ENCODE measurements at regions not wholly inside any gene's neighbourhood (a gene's known extent, or its start where the extent isn't known, plus 50 kb on each side); places are given as distances from the start of the nearest gene placed in this dataset.

GRCh38 chr4:78671903-78672815 is 104.0 kb upstream of the BMP2K start:
- H3K9me3 ChIP-seq: no peaks in the 10 kb centered on the region
- intact Hi-C loops (cut with DNase I): no loop called here
- TF ChIP-seq CTCF (IDR thresholded peaks at IDR 0.05): no peak
- peaks cover 5% of the 10 kb centered on the region for H3K4me1 ChIP-seq
- H3K4me3 ChIP-seq: no peak overlapping the region
- H3K27ac ChIP-seq: no peak overlapping the region
- WGBS, 3 donors: 88 to 92% (median 90%) methylated on average over 5 of the region's 5 CpGs
- H3K36me3 ChIP-seq (ENCODE audit: insufficient read depth in 1 of 2, low read depth in 1 of 2): no peaks in the 10 kb centered on the region
- H3K27me3 ChIP-seq (ENCODE audit: insufficient read depth in 3 of 3, low read length in 2 of 3): no peaks in the 10 kb centered on the region
- ATAC-seq (no peak), DNase-seq (no peak)

- intact Hi-C loops (cut with DNase I): no loop called here
- no peak overlapping the region for H3K4me3 ChIP-seq
- no peak for TF ChIP-seq CTCF (IDR thresholded peaks at IDR 0.05)
- ATAC-seq (no peak), DNase-seq (no peak)
- H3K27me3 ChIP-seq (ENCODE audit: insufficient read depth in 3 of 3, low read length in 2 of 3): no peaks in the 10 kb centered on the region
- no peak overlapping the region for H3K27ac ChIP-seq
- 82 to 91% (median 88%) methylated on average over 2 of the region's 2 CpGs for WGBS, 3 donors
- no peaks in the 10 kb centered on the region for H3K4me1 ChIP-seq
- no peaks in the 10 kb centered on the region for H3K9me3 ChIP-seq
- H3K36me3 ChIP-seq (ENCODE audit: insufficient read depth in 1 of 2, low read depth in 1 of 2): no peaks in the 10 kb centered on the region
Measured at GRCh38 chr4:78673337-78673736, 102.8 kb upstream of the BMP2K start.

- ATAC-seq: no peak
- no peak for DNase-seq
- TF ChIP-seq CTCF (IDR thresholded peaks at IDR 0.05): no peak
- Histone ChIP-seq H3K27me3 (ENCODE audit: insufficient read depth in 3 of 3, low read length in 2 of 3) (no peaks in the 10 kb centered on the region), H3K27ac (no peak overlapping the region), H3K36me3 (ENCODE audit: insufficient read depth in 1 of 2, low read depth in 1 of 2) (no peaks in the 10 kb centered on the region), H3K4me1 (no peaks in the 10 kb centered on the region), H3K9me3 (no peaks in the 10 kb centered on the region), H3K4me3 (no peak overlapping the region)
- 87 to 95% (median 91%) methylated on average over 1 of the region's 1 CpG for WGBS, 3 donors
- intact Hi-C loops (cut with DNase I): no loop called here
Measured at GRCh38 chr4:78675325-78675724, 100.8 kb upstream of the BMP2K start.

- intact Hi-C loops (cut with DNase I): no loop called here
- Histone ChIP-seq H3K27ac (no peak overlapping the region), H3K4me1 (no peaks in the 10 kb centered on the region), H3K9me3 (no peaks in the 10 kb centered on the region), H3K4me3 (no peak overlapping the region), H3K27me3 (ENCODE audit: insufficient read depth in 3 of 3, low read length in 2 of 3) (no peaks in the 10 kb centered on the region), H3K36me3 (ENCODE audit: insufficient read depth in 1 of 2, low read depth in 1 of 2) (no peaks in the 10 kb centered on the region)
- no peak for TF ChIP-seq CTCF (IDR thresholded peaks at IDR 0.05)
- ATAC-seq: no peak
- WGBS, 3 donors: 94 to 99% (median 95%) methylated on average over 3 of the region's 3 CpGs
- DNase-seq: no peak
Measured at GRCh38 chr4:78682070-78682469, 94.1 kb upstream of the BMP2K start.

- no peak for TF ChIP-seq CTCF (IDR thresholded peaks at IDR 0.05)
Measured at GRCh38 chr4:78683352-78683751, 92.8 kb upstream of the BMP2K start.

More at GRCh38 chr4:78683352-78683751, 92.8 kb upstream of the BMP2K start:
- Histone ChIP-seq H3K27me3 (ENCODE audit: insufficient read depth in 3 of 3, low read length in 2 of 3) (no peaks in the 10 kb centered on the region), H3K36me3 (ENCODE audit: insufficient read depth in 1 of 2, low read depth in 1 of 2) (no peaks in the 10 kb centered on the region), H3K27ac (no peak overlapping the region), H3K4me3 (no peak overlapping the region), H3K4me1 (no peaks in the 10 kb centered on the region), H3K9me3 (no peaks in the 10 kb centered on the region)
- ATAC-seq (no peak), DNase-seq (no peak)
- intact Hi-C loops (cut with DNase I): no loop called here
